DND-41 (cell line): ENCODE measurements at regions not wholly inside any gene's neighbourhood (a gene's known extent, or its start where the extent isn't known, plus 50 kb on each side); places are given as distances from the start of the nearest gene placed in this dataset.

Experiments
- ATAC-seq: fragments of 200-7000 bp; cut with Tn5 transposase; 3 replicates; pipeline ENCODE4 v1.9.1; 2021; ENCODE audit warnings: low read depth; ENCODE audit not compliant: insufficient read depth
- DNase-seq: peaks from one replicate; pipeline ENCODE4 v3.0.0-alpha.2; 2020
- H2AFZ ChIP-seq: 2 replicates; pipeline ENCODE4 v1.6.0; 2012; ENCODE audit warnings: low read depth, low read length
- H3K27ac ChIP-seq: 2 replicates; pipeline ENCODE4 v1.5.1; 2012; ENCODE audit warnings: low read length, inconsistent platforms
- H3K27me3 ChIP-seq: fragments of 200-600 bp; sonication (generic); 2 replicates; pipeline ENCODE4 v1.6.0; 2012; ENCODE audit warnings: low read length, mild to moderate bottlenecking, inconsistent platforms; ENCODE audit not compliant: insufficient read depth, poor library complexity
- H3K36me3 ChIP-seq: 2 replicates; pipeline ENCODE4 v1.5.1; 2012; ENCODE audit warnings: low read length, inconsistent platforms; ENCODE audit not compliant: insufficient read depth
- H3K4me1 ChIP-seq: 2 replicates; pipeline ENCODE4 v1.5.1; 2012; ENCODE audit warnings: mild to moderate bottlenecking, low read length; ENCODE audit not compliant: insufficient read depth
- H3K4me2 ChIP-seq: 2 replicates; pipeline ENCODE4 v1.6.0; 2012; ENCODE audit warnings: mild to moderate bottlenecking, moderate library complexity, low read length, inconsistent platforms; ENCODE audit not compliant: insufficient read depth
- H3K4me3 ChIP-seq, 2 experiments: fragments of 200-600 bp in 1 of 2; shearing (Covaris generic) in 1 of 2; 2 replicates each; pipeline ENCODE4 v1.5.1; 2012 to 2016; ENCODE audit warnings: inconsistent platforms in 2 of 2, low read length in 2 of 2, mild to moderate bottlenecking in 2 of 2, low read depth in 1 of 2, moderate library complexity in 1 of 2
- H3K79me2 ChIP-seq: 2 replicates; pipeline ENCODE4 v1.6.0; 2012; ENCODE audit warnings: low read length, inconsistent platforms; ENCODE audit not compliant: insufficient read depth
- H3K9ac ChIP-seq: 2 replicates; pipeline ENCODE4 v1.6.0; 2012; ENCODE audit warnings: low read depth, mild to moderate bottlenecking, inconsistent platforms, low read length, moderate library complexity
- H3K9me3 ChIP-seq: 2 replicates; pipeline ENCODE4 v1.5.1; 2012; ENCODE audit warnings: low read length, moderate library complexity, mild to moderate bottlenecking, inconsistent platforms; ENCODE audit not compliant: insufficient read depth, severe bottlenecking
- H4K20me1 ChIP-seq: 2 replicates; pipeline ENCODE4 v1.6.0; 2012; ENCODE audit warnings: low read length; ENCODE audit not compliant: insufficient read depth
- EZH2 ChIP-seq: IDR thresholded peaks from 3 replicates; pipeline ENCODE4 v1.6.1; 2012; ENCODE audit warnings: borderline replicate concordance, low read depth, mild to moderate bottlenecking, moderate library complexity, low read length, inconsistent platforms; ENCODE audit not compliant: severe bottlenecking
- TF ChIP-seq, protein P1 (sequence below): IDR thresholded peaks from 2 replicates; pipeline ENCODE4 v1.5.1; 2012; ENCODE audit warnings: borderline replicate concordance, low read length, moderate library complexity, mild to moderate bottlenecking; ENCODE audit not compliant: poor library complexity, severe bottlenecking; ENCODE audit errors: extremely low read depth

DNA sequence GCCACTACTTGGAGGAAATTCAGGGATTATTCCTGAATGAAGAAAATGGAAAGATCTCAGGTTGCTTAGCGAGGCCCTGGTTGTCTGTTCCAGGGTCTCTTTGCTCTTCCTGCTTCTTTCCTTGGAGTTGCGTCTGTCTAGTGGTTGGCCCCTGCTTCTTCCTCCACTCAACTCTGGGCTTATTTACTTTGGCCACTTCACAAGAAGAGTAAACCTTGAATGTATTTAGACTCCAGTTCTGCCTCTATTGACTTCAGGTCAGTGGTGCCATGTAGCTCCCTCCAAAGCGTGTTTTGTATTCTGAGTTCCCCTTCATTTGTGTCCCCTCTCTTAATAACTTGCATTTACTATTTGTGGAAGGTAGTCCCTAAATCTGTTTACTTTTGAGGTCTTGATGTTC is 456.5 kb downstream of the UTRN start:
- TF ChIP-seq EZH2: no peak
- TF ChIP-seq, protein P1, sequence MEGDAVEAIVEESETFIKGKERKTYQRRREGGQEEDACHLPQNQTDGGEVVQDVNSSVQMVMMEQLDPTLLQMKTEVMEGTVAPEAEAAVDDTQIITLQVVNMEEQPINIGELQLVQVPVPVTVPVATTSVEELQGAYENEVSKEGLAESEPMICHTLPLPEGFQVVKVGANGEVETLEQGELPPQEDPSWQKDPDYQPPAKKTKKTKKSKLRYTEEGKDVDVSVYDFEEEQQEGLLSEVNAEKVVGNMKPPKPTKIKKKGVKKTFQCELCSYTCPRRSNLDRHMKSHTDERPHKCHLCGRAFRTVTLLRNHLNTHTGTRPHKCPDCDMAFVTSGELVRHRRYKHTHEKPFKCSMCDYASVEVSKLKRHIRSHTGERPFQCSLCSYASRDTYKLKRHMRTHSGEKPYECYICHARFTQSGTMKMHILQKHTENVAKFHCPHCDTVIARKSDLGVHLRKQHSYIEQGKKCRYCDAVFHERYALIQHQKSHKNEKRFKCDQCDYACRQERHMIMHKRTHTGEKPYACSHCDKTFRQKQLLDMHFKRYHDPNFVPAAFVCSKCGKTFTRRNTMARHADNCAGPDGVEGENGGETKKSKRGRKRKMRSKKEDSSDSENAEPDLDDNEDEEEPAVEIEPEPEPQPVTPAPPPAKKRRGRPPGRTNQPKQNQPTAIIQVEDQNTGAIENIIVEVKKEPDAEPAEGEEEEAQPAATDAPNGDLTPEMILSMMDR: no peak
- H3K27me3 ChIP-seq: no peaks in the 10 kb centered on the region
- H4K20me1 ChIP-seq: no peaks in the 10 kb centered on the region
- no peak overlapping the region for H3K27ac ChIP-seq
- ATAC-seq (no peak), DNase-seq (no peak)
- H3K9me3 ChIP-seq: no peaks in the 10 kb centered on the region
- H3K4me3 ChIP-seq: no peak overlapping the region
- H2AFZ ChIP-seq: no peak overlapping the region
- H3K36me3 ChIP-seq: peaks cover 27% of the 10 kb centered on the region
- H3K4me1 ChIP-seq: no peaks in the 10 kb centered on the region
- no peak overlapping the region for H3K4me2 ChIP-seq
- no peaks in the 10 kb centered on the region for H3K79me2 ChIP-seq
- no peak overlapping the region for H3K9ac ChIP-seq

DNA sequence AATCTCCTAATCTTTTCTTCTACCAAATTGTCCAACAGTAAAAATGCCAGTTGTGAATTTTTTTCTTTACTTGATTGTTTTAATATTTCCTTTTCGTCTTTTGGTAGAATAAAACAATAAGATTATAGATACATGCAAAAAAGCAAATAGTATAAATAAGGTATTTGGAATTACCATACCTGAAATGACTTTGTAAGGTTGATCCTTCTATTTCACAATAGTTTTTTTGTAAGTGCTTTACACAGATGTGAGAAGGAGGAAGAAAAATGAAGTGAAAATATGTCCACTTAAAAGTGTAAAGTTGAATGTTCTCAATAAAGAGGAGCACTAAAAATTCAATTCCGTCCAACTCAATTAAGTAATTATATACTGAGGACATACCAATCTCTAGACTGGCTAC is 457.6 kb downstream of the UTRN start:
- no peaks in the 10 kb centered on the region for H3K4me1 ChIP-seq
- H3K27me3 ChIP-seq: no peaks in the 10 kb centered on the region
- no peaks in the 10 kb centered on the region for H3K79me2 ChIP-seq
- no peak overlapping the region for H3K27ac ChIP-seq
- peaks cover 27% of the 10 kb centered on the region for H3K36me3 ChIP-seq
- H4K20me1 ChIP-seq: no peaks in the 10 kb centered on the region
- ATAC-seq: no peak
- H3K9me3 ChIP-seq: no peaks in the 10 kb centered on the region
- TF ChIP-seq, protein P1: no peak
- no peak for TF ChIP-seq EZH2
- H3K9ac ChIP-seq: no peak overlapping the region
- no peak for DNase-seq
- no peak overlapping the region for H3K4me3 ChIP-seq
- H2AFZ ChIP-seq: no peak overlapping the region
- H3K4me2 ChIP-seq: no peak overlapping the region

DNA sequence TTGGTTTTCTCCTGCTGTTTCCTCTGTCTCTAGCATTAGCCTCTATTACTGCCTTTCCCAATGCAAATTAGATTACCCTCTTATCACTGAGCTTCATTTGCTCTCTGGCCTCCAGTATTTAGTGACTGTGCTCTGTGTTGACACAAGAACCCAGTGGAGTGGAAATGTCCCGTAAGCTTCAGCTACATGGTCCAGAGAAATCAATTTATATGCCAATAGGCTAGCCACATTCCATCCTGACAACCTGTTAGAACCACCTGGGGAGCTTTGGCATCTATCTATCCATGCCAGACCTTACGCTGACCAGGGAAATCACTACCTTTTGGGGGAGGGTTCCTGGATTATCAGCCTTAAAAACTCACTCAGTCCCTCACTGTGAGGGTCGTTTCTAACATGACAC is 459.6 kb downstream of the UTRN start:
- Histone ChIP-seq H3K36me3 (peaks cover 31% of the 10 kb centered on the region), H3K79me2 (no peaks in the 10 kb centered on the region), H3K27ac (no peak overlapping the region), H3K4me3 (no peak overlapping the region), H4K20me1 (no peaks in the 10 kb centered on the region), H3K4me2 (no peak overlapping the region), H3K9ac (no peak overlapping the region), H3K27me3 (no peaks in the 10 kb centered on the region), H3K9me3 (no peaks in the 10 kb centered on the region), H3K4me1 (no peaks in the 10 kb centered on the region), H2AFZ (no peak overlapping the region)
- TF ChIP-seq, protein P1: no peak
- no peak for TF ChIP-seq EZH2
- no peak for DNase-seq
- no peak for ATAC-seq

DNA sequence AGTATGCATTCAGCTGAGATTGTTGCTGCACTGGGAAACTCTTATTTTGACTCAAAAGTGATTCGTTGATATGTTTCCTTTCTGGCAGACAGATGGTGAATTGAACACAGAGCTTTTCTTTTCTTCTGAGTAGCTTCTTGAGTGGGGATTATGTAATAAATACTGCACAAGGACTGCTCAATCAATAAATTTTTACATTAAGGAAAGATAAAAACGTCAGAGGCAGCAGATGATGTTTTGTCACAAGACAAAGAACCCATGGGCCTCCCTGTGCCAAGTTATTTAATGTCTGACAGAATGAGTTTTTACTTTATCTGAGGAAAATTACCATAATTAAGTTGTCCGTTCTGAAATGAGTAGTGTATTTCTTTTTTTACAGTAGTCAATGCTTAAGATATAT is 460.3 kb downstream of the UTRN start:
- peaks cover 33% of the 10 kb centered on the region for H3K36me3 ChIP-seq
- no peak overlapping the region for H2AFZ ChIP-seq
- H3K27me3 ChIP-seq: no peaks in the 10 kb centered on the region
- H3K79me2 ChIP-seq: no peaks in the 10 kb centered on the region
- no peaks in the 10 kb centered on the region for H4K20me1 ChIP-seq
- H3K4me2 ChIP-seq: no peak overlapping the region
- DNase-seq (no peak), ATAC-seq (no peak)
- no peak overlapping the region for H3K9ac ChIP-seq
- H3K4me3 ChIP-seq: no peak overlapping the region
- TF ChIP-seq EZH2: no peak
- TF ChIP-seq, protein P1: no peak
- no peaks in the 10 kb centered on the region for H3K9me3 ChIP-seq
- H3K4me1 ChIP-seq: no peaks in the 10 kb centered on the region
- H3K27ac ChIP-seq: no peak overlapping the region
